HG03103 (cell line): ENCODE measurements at regions not wholly inside any gene's neighbourhood (a gene's known extent, or its start where the extent isn't known, plus 50 kb on each side); places are given as distances from the start of the nearest gene placed in this dataset.
"Not testable (repeated sequence)": the region's sequence is repeated elsewhere in the genome, so short reads cannot be mapped to it uniquely, and the experiment has no call there.

Experiments
- ATAC-seq: cut with Tn5 transposase; IDR thresholded peaks from one replicate; pipeline ENCODE4 v1.9.1; 2021; ENCODE audit warnings: low read depth; ENCODE audit not compliant: unreplicated experiment

DNA sequence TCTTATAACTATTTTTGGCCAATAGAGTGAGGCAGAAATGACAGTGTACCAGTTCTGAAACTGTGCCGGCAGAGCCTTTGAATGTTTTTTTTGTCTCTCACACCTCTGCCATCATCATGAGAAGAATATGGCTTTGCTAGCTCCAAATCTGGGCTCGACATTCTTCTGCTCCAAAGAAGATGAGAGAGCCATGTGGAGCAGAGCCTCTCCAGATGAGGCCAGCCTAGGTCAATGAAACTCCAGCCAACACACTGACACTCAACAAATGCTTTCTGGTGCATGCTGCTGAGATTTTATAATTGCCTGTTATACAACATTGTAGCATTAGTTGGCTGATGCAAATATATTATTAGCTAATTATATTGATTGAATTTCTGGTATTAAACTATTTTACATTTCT is 154.7 kb downstream of the SLC38A4 start:
- ATAC-seq = no peak

- ATAC-seq = no peak
Measured at GRCh38 chr12:46670636-46671035, 155.2 kb downstream of the SLC38A4 start.

- ATAC-seq = no peak
Measured at GRCh38 chr12:46669720-46670119, 156.1 kb downstream of the SLC38A4 start.

DNA sequence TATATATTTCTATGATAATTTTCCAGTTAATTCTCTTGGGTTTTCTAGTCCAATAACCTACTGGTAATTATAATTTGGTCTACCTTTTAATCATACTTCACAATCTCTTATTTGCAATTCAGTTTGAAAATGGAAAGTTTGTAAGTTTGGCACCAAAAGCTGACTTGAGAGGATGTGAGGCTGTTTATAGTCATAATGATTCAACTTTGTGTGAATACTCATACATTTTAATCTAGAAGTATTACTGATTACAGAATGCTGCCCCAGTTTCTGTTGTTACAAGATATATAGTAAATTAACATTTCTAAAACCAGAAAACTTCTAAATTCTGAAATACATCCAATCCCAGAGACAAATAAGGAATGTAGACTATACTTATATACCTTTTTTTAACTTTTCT is 158.2 kb downstream of the SLC38A4 start:
- ATAC-seq = no peak

- ATAC-seq = no peak
Measured at GRCh38 chr12:46664761-46665287, 161.0 kb downstream of the SLC38A4 start.

- ATAC-seq = no peak
Measured at GRCh38 chr12:46663318-46663717, 162.5 kb downstream of the SLC38A4 start.

DNA sequence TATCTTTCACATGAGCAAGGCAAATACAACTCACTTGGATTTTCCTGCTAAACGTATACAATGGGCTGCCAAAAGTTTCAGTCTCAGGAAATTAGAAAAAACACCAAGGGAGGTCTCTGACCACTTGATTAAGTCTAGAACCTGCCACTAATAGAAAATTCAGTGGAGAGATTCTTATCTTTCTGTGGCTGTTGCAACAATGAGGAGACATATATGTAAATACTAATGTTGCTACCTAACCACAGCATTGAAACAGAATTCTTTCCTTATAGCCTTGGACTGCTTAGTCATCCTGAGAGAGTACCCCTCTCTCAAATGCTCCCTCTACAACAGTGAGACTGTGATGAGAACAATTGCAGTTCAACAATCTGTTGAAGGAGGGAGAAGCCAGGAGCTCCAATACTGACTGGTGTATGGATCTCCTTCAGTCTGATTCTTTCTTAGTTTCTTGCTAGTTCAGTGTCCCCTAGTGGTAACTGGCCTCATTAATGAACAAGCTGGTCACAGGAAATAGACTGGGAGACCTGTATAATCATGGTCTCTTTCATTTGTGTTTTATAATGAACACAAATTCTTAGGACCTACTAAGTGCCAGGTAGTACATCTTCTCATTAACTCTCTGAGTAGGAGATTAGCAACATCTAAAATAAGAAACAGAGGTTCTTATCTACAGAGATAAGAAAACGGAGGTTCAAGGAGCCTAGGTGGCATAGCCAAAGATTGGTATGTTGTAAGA is 164.5 kb downstream of the SLC38A4 start:
- ATAC-seq = peak; percentile 69

DNA sequence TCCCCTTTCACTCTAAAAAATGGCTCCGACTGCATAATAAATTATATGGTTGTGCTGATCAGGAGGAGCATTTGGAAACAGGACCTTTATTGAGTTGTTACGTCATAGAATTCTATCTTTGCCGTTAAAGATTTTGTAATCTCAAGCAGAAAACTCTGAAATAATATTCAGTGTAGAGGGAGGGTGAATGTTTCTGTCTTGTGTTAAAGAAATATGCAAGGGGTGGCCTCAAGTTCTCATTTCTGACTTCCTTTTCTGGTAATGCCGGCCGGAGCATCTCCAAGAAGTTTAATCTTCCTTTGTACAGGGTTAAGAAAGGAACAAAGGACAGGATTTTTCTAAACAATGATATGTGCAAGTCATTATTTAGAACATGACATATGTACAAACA is 165.1 kb downstream of the SLC38A4 start:
- ATAC-seq = no peak

DNA sequence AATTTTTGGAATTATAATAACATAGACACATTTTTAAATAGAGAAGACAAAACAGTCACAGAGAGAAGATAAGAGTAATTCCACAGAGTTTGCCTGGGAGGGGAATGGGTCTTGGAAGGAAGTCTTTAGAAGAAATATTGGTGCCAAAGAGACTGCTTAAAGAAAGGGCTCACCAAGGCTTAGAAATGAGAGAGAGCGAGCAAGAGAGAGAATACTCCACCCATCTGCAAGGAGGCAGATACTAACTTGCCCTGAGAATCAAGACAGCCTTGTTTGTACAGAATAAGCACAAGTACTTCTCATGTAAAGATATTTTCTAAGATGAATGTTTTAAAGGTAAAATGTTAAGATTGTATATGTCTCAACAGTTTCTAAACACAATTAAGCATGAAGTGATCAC is 165.5 kb downstream of the SLC38A4 start:
- ATAC-seq = no peak

- ATAC-seq = no peak
Measured at GRCh38 chr12:46659824-46660223, 166.0 kb downstream of the SLC38A4 start.

GRCh38 chr12:46659032-46659650 is 166.7 kb downstream of the SLC38A4 start:
- ATAC-seq = no peak

DNA sequence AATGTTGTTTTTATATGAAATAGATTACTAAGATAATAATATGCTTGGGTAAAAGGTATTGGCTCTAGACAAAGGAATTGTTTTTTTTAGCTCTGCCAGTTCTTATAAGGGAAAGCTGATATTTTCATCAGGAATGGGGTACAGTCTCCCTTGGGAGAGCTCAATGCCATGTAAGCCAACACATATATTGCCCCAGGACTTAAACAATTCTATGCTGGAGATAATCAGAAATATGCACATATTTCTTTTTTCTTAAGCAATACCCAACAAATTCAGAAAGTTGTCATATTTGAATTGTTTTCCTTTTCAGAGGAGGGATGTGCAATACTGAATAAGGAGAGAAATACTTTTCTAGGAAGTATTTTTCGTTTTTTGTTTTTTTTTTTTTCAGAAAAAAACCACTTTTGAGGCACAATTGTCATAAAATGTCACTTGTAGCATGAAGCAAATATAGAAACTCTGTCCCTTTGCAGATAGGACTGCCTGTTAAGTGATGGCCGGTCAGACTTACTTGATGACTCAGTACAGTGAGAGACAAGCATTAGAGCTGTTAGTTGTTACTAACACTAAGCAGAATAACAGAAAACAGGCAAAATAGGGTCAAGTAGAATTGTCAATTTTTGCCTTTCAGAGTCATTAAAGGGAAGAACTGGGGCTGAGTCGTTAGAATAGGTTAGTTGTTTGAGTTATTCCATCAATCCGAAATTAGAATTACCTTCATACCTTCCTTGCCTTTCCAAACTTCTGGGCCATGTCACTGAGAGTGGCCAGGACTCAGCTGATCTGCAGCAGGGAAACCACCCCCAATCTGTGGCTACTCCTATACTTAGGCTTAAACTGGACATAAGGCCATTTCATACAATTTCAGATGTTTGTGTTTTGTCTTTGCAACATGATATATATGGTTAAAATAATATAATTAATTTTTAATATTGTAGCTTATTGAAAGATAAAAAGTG is 168.1 kb downstream of the SLC38A4 start:
- ATAC-seq = no peak

DNA sequence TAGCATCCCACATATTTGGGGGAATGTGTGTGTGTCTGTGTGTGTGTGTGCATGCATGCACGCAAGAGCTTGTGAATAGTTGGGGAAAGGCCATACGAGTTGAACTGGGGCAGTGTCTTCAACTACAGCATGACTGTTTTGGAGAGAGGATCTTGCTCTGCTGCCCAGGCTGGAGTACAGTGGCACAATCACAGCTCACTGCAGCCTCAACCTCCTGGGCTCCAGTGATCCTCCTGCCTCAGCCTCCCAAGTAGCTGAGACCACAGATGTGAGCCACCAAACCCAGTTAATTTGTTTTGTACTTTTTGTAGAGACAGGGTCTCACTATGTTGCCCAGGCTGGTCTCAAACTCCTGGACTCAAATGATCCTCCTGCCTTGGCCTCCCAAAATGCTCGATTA is 169.8 kb downstream of the SLC38A4 start:
- not testable (repeated sequence) for ATAC-seq

DNA sequence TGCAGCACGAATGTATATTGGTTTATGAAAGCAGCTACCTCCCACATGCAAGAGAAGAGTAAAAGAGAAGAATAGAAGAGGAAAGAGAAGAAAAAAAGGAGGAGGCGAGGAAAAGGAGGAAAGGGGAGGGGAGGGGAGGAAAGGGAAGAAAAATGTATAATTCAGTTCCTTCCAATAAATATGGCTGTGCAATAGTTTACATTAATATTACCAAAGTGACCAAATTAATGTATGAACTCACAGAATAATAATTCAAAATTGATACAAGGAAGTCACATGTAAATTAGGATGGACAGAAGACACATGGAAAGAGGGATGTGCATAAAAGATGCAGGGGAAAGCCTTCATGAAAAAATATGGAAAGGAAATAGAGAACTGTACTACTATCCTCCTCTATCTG is 172.5 kb downstream of the SLC38A4 start:
- no peak for ATAC-seq

DNA sequence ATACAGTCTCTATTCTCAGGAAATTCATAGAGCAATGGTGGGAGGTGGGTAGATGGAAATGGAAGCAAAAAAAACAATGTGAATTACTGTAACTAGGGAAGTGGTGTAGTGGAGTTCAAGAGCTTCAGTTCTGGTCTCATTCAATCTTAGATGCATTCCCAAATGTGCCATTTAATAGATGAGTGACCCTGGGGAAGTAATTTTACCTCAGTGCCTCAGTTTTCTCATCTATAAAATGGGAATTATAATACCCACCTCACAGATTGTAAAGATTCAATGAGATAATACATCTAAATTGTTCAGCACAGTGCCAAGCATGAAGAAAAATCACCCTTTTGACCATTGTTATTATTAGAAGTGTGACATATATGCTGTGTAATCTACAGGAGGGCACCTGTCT is 173.1 kb downstream of the SLC38A4 start:
- no peak for ATAC-seq

DNA sequence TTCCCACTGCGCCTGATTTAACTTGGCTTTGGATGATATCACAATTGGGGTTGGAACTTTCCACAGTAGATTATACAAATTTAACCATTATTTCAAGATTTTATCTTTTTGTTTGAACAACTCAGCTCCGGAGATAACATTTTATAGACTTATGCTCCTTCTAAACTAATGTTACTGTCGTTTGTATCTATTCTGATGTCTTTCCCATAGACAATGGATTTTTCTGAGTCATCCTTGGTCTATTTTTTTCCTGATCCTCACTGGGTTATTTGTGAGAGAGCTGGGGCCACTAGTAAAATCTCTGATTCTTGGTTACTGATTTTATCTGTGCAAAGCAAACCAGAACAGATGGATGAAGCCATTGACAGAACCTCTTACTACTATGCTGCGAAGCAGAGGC is 175.1 kb downstream of the SLC38A4 start:
- ATAC-seq = no peak

DNA sequence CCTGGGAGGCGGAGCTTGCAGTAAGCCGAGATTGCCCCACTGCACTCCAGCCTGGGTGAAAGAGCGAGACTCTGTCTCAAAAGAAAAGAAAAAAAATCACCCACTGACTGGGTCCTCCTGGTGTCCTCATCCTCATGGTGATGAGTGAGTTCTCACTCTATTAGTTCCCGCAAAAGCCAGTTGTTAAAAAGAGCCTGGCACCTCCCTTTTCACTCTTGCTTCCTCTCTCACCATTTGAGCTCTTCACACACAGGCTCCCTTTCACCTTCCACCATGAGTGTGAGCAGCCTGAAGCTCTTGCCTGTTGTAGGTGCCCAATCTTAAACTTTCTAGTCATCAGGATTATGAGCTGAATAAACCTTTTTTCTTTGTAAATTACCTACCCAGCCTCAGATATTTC is 176.4 kb downstream of the SLC38A4 start:
- ATAC-seq = no peak

- ATAC-seq = no peak
Measured at GRCh38 chr12:46647034-46647433, 178.8 kb downstream of the SLC38A4 start.

DNA sequence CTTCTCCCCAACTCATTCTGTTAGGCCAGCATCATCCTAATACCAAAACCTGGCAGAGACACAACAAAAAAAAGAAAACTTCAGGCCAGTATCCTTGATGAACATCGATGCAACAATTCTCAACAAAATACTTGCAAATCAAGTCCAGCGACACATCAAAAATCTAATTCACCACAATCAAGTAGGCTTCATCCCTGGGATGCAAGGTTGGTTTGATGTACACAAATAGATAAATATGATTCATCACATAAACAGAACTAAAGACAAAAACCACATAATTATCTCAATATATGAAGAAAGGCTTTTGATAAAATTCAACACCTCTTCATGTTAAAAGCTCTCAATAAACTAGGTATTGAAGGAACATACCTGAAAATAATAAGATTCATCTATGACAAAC is 184.1 kb downstream of the SLC38A4 start:
- ATAC-seq = not testable (repeated sequence)

- no peak for ATAC-seq
Measured at GRCh38 chr12:46635818-46636217, 190.0 kb downstream of the SLC38A4 start.
